Dendritic cell treated with granulocyte-macrophage colony-stimulating factor and Interleukin-4, amounts not matched to agents 40 ng/mL and 50 ng/mL, for 4 days (primary cell): ENCODE measurements at regions not wholly inside any gene's neighbourhood (a gene's known extent, or its start where the extent isn't known, plus 50 kb on each side); places are given as distances from the start of the nearest gene placed in this dataset.
A peak's percentile ranks its signal among the peaks of the same experiment; 100 is the strongest.

Source experiments
- H3K27ac Mint-ChIP-seq: one replicate; pipeline ENCODE4 v1.8.0; 2022; ENCODE audit warnings: mild to moderate bottlenecking, mixed read lengths
- H3K27me3 Mint-ChIP-seq: one replicate; pipeline ENCODE4 v1.8.0; 2022; ENCODE audit warnings: mild to moderate bottlenecking, mixed read lengths
- H3K36me3 Mint-ChIP-seq: one replicate; pipeline ENCODE4 v1.8.0; 2022; ENCODE audit warnings: low read depth, mixed read lengths
- H3K4me1 Mint-ChIP-seq: one replicate; pipeline ENCODE4 v1.8.0; 2022; ENCODE audit warnings: low read depth, mixed read lengths
- H3K4me3 Mint-ChIP-seq: one replicate; pipeline ENCODE4 v1.8.0; 2022; ENCODE audit warnings: mild to moderate bottlenecking, moderate library complexity, mixed read lengths
- H3K9me3 Mint-ChIP-seq: one replicate; pipeline ENCODE4 v1.8.0; 2022; ENCODE audit warnings: mixed read lengths
- intact Hi-C: fragments of 100-400 bp; cut with micrococcal nuclease; formaldehyde crosslinking; loops from one replicate; pipeline ENCODE4 v1.15.0; 2022

- no peaks in the 10 kb centered on the region for H3K27me3 Mint-ChIP-seq
- intact Hi-C loops = no loop called here
- H3K4me1 Mint-ChIP-seq = peaks cover 49% of the 10 kb centered on the region
- no peak overlapping the region for H3K4me3 Mint-ChIP-seq
- no peak overlapping the region for H3K27ac Mint-ChIP-seq
- H3K36me3 Mint-ChIP-seq = no peaks in the 10 kb centered on the region
- no peaks in the 10 kb centered on the region for H3K9me3 Mint-ChIP-seq
Measured at GRCh38 chr4:38189445-38189844, 229.2 kb downstream of the PTTG2 start.

GRCh38 chr4:38190717-38191178 is 230.6 kb downstream of the PTTG2 start:
- intact Hi-C loops = no loop called here
- Mint-ChIP-seq H3K27ac (peak overlapping the region; percentile 74), H3K27me3 (no peaks in the 10 kb centered on the region), H3K4me1 (peaks cover 55% of the 10 kb centered on the region), H3K9me3 (peaks cover 8% of the 10 kb centered on the region), H3K4me3 (no peak overlapping the region), H3K36me3 (no peaks in the 10 kb centered on the region)

GRCh38 chr4:38192516-38192915 is 232.3 kb downstream of the PTTG2 start:
- H3K9me3 Mint-ChIP-seq = peaks cover 10% of the 10 kb centered on the region
- intact Hi-C loops = no loop called here
- H3K4me3 Mint-ChIP-seq = no peak overlapping the region
- peaks cover 2% of the 10 kb centered on the region for H3K27me3 Mint-ChIP-seq
- peaks cover 55% of the 10 kb centered on the region for H3K4me1 Mint-ChIP-seq
- no peaks in the 10 kb centered on the region for H3K36me3 Mint-ChIP-seq
- H3K27ac Mint-ChIP-seq = no peak overlapping the region

- Mint-ChIP-seq H3K27ac (no peak overlapping the region), H3K27me3 (peaks cover 2% of the 10 kb centered on the region), H3K4me1 (peaks cover 55% of the 10 kb centered on the region), H3K36me3 (no peaks in the 10 kb centered on the region), H3K4me3 (no peak overlapping the region), H3K9me3 (peaks cover 10% of the 10 kb centered on the region)
- intact Hi-C loops = no loop called here
Measured at GRCh38 chr4:38193236-38193863, 233.2 kb downstream of the PTTG2 start.

GRCh38 chr4:38194047-38194602 is 233.9 kb downstream of the PTTG2 start:
- Mint-ChIP-seq H3K27ac (no peak overlapping the region), H3K36me3 (no peaks in the 10 kb centered on the region), H3K27me3 (peaks cover 4% of the 10 kb centered on the region), H3K4me3 (no peak overlapping the region), H3K9me3 (peaks cover 10% of the 10 kb centered on the region), H3K4me1 (peaks cover 54% of the 10 kb centered on the region)
- intact Hi-C loops = no loop called here

- peaks cover 44% of the 10 kb centered on the region for H3K4me1 Mint-ChIP-seq
- peaks cover 4% of the 10 kb centered on the region for H3K27me3 Mint-ChIP-seq
- H3K27ac Mint-ChIP-seq = no peak overlapping the region
- H3K36me3 Mint-ChIP-seq = no peaks in the 10 kb centered on the region
- no peak overlapping the region for H3K4me3 Mint-ChIP-seq
- peaks cover 10% of the 10 kb centered on the region for H3K9me3 Mint-ChIP-seq
- intact Hi-C loops = no loop called here
Measured at GRCh38 chr4:38195486-38195885, 235.3 kb downstream of the PTTG2 start.

GRCh38 chr4:38195911-38196310 is 235.7 kb downstream of the PTTG2 start:
- Mint-ChIP-seq H3K4me1 (peaks cover 40% of the 10 kb centered on the region), H3K27me3 (peaks cover 4% of the 10 kb centered on the region), H3K4me3 (no peak overlapping the region), H3K9me3 (peaks cover 10% of the 10 kb centered on the region), H3K27ac (no peak overlapping the region), H3K36me3 (no peaks in the 10 kb centered on the region)
- intact Hi-C loops = no loop called here

GRCh38 chr4:38202242-38202641 is 242.0 kb downstream of the PTTG2 start:
- Mint-ChIP-seq H3K4me1 (peaks cover 11% of the 10 kb centered on the region), H3K9me3 (no peaks in the 10 kb centered on the region), H3K27ac (peak overlapping the region; percentile 27), H3K27me3 (peaks cover 2% of the 10 kb centered on the region), H3K36me3 (no peaks in the 10 kb centered on the region), H3K4me3 (no peak overlapping the region)
- intact Hi-C loops = no loop called here

GRCh38 chr4:38203609-38204008 is 243.4 kb downstream of the PTTG2 start:
- Mint-ChIP-seq H3K36me3 (no peaks in the 10 kb centered on the region), H3K4me1 (peaks cover 11% of the 10 kb centered on the region), H3K27me3 (peaks cover 1% of the 10 kb centered on the region), H3K27ac (no peak overlapping the region), H3K4me3 (no peak overlapping the region), H3K9me3 (no peaks in the 10 kb centered on the region)
- intact Hi-C loops = no loop called here

GRCh38 chr4:38204339-38205035 is 244.3 kb downstream of the PTTG2 start:
- Mint-ChIP-seq H3K27ac (no peak overlapping the region), H3K4me1 (peaks cover 11% of the 10 kb centered on the region), H3K4me3 (no peak overlapping the region), H3K36me3 (no peaks in the 10 kb centered on the region), H3K9me3 (no peaks in the 10 kb centered on the region), H3K27me3 (peaks cover 1% of the 10 kb centered on the region)
- intact Hi-C loops = no loop called here

GRCh38 chr4:38205261-38205660 is 245.1 kb downstream of the PTTG2 start:
- H3K27ac Mint-ChIP-seq = no peak overlapping the region
- H3K9me3 Mint-ChIP-seq = no peaks in the 10 kb centered on the region
- peaks cover 17% of the 10 kb centered on the region for H3K4me1 Mint-ChIP-seq
- peaks cover 1% of the 10 kb centered on the region for H3K27me3 Mint-ChIP-seq
- intact Hi-C loops = no loop called here
- H3K4me3 Mint-ChIP-seq = no peak overlapping the region
- no peaks in the 10 kb centered on the region for H3K36me3 Mint-ChIP-seq

GRCh38 chr4:38207110-38207457 is 246.9 kb downstream of the PTTG2 start:
- intact Hi-C loops = no loop called here
- no peak overlapping the region for H3K4me3 Mint-ChIP-seq
- no peaks in the 10 kb centered on the region for H3K36me3 Mint-ChIP-seq
- H3K27ac Mint-ChIP-seq = no peak overlapping the region
- peaks cover 32% of the 10 kb centered on the region for H3K4me1 Mint-ChIP-seq
- no peaks in the 10 kb centered on the region for H3K9me3 Mint-ChIP-seq
- peaks cover 1% of the 10 kb centered on the region for H3K27me3 Mint-ChIP-seq

GRCh38 chr4:38209654-38210053 is 249.5 kb downstream of the PTTG2 start:
- Mint-ChIP-seq H3K9me3 (no peaks in the 10 kb centered on the region), H3K36me3 (no peaks in the 10 kb centered on the region), H3K4me3 (no peak overlapping the region), H3K27ac (peak overlapping the region; percentile 80), H3K4me1 (peaks cover 51% of the 10 kb centered on the region), H3K27me3 (peaks cover 1% of the 10 kb centered on the region)
- intact Hi-C loops = no loop called here

GRCh38 chr4:38210396-38211114 is 250.4 kb downstream of the PTTG2 start:
- H3K9me3 Mint-ChIP-seq = no peaks in the 10 kb centered on the region
- peaks cover 1% of the 10 kb centered on the region for H3K27me3 Mint-ChIP-seq
- peak overlapping the region; percentile 80 for H3K27ac Mint-ChIP-seq
- H3K4me1 Mint-ChIP-seq = peaks cover 58% of the 10 kb centered on the region
- no peak overlapping the region for H3K4me3 Mint-ChIP-seq
- intact Hi-C loops = no loop called here
- H3K36me3 Mint-ChIP-seq = no peaks in the 10 kb centered on the region
